Esophagus squamous epithelium (tissue), 4 donors: ENCODE measurements at regions not wholly inside any gene's neighbourhood (a gene's known extent, or its start where the extent isn't known, plus 50 kb on each side); places are given as distances from the start of the nearest gene placed in this dataset.

Experiments
- CTCF ChIP-seq, 6 experiments: fragments of 450-650 bp in 4 of 6; fragments of 200-600 bp in 2 of 6; sonication (generic) in 2 of 6; IDR thresholded peaks; one replicate each; pipeline ENCODE4 v1.5.1; 2016 to 2019; ENCODE audit warnings: antibody characterized with exemption in 6 of 6, mild to moderate bottlenecking in 4 of 6, moderate library complexity in 4 of 6
- POLR2A ChIP-seq, 4 donors: fragments of 450-650 bp; IDR thresholded peaks; one replicate each; pipeline ENCODE4 v1.6.1; 2017; ENCODE audit warnings: antibody characterized with exemption in 4 of 4, mild to moderate bottlenecking in 4 of 4, moderate library complexity in 3 of 4

- TF ChIP-seq CTCF (IDR thresholded peaks at IDR 0.05), result no peak
- no peak for TF ChIP-seq POLR2A (IDR thresholded peaks at IDR 0.05)
Measured at GRCh38 chr5:120164037-120164436, 300.1 kb upstream of the PRR16 start.
